HL-60 (cell line): ENCODE measurements at regions not wholly inside any gene's neighbourhood (a gene's known extent, or its start where the extent isn't known, plus 50 kb on each side); places are given as distances from the start of the nearest gene placed in this dataset.

Experiments
- DNase-seq, 2 experiments: peaks; one replicate each; pipeline ENCODE4 v3.0.0-alpha.2; 2010 to 2020; ENCODE audit warnings: low read depth in 1 of 2, low spot score in 1 of 2
- H3K27ac ChIP-seq: fragments of 250-450 bp; sonication (Bioruptor Pico); replicated peaks from 2 replicates; pipeline ENCODE4 v1.5.1; 2020; ENCODE audit warnings: mild to moderate bottlenecking, moderate library complexity
- H3K27me3 ChIP-seq: fragments of 250-450 bp; sonication (Bioruptor Pico); 2 replicates; pipeline ENCODE4 v1.5.1; 2021; ENCODE audit warnings: mild to moderate bottlenecking, moderate library complexity; ENCODE audit not compliant: insufficient read depth, poor library complexity, severe bottlenecking
- H3K4me3 ChIP-seq: replicated peaks from 2 replicates; pipeline ENCODE4 v1.5.1; 2011; ENCODE audit warnings: mild to moderate bottlenecking, control low read depth, low read length; ENCODE audit not compliant: insufficient read depth
- GABPA ChIP-seq: IDR thresholded peaks from 2 replicates; pipeline ENCODE4 v1.6.1; 2012; ENCODE audit warnings: low read depth
- POLR2AphosphoS5 ChIP-seq: IDR thresholded peaks from 2 replicates; pipeline ENCODE4 v1.6.1; 2012; ENCODE audit warnings: low read depth
- SPI1 ChIP-seq: IDR thresholded peaks from 2 replicates; pipeline ENCODE4 v1.6.1; 2012; ENCODE audit warnings: low read depth, mild to moderate bottlenecking, borderline replicate concordance
- TF ChIP-seq, protein P1 (sequence below): IDR thresholded peaks from one replicate; pipeline ENCODE4 v1.5.1; 2011; ENCODE audit warnings: low read length, control low read depth, inconsistent platforms; ENCODE audit not compliant: insufficient read depth
- TF ChIP-seq, protein P2 (sequence below): IDR thresholded peaks from 2 replicates; pipeline ENCODE4 v1.6.1; 2012; ENCODE audit warnings: low read depth; ENCODE audit not compliant: insufficient replicate concordance

DNA sequence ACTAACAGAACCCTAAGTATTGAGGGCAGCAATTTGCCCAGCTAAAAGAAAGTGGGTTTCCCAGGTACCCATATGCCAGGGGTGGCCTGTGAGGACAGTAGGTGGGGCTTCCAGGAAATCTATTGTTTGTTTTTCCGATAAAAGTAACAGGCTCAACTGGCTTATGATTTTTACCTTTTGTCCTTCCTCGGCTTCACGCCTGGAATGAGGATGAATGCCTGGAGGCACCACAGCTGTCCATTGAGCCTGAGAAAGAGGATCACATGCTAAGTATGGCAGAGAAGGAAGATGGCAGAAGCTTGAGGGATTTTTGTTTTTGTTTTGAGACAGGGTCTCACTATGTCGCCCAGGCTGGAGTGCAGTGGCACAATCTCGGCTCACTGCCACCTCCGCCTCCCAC, 84.1 kb downstream of the KLF4 start:
- TF ChIP-seq SPI1: no peak
- no peak for DNase-seq
- H3K27me3 ChIP-seq: no peaks in the 10 kb centered on the region

DNA sequence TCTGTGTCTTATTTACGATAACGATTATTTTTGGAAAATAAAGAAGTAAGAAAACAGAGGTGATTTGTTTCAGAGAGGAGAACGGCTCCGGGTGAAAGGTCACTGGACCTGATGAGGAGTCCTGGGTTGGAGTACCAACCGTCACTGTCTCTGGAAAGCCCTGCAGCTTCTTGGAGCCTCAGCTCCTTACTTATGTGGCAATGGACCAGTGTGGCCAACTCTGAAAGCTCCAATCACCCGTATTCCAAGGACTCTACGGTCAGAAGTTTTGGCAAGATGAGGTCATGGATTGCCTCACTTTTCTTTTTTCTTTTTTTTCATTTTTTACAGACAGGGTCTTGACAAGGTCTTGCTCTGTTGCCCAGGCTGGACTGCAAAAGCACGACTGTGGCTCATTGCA, 84.8 kb downstream of the KLF4 start:
- DNase-seq: no peak
- no peak overlapping the region for H3K4me3 ChIP-seq
- H3K27me3 ChIP-seq: no peaks in the 10 kb centered on the region
- TF ChIP-seq POLR2AphosphoS5: no peak
- TF ChIP-seq, protein P1, sequence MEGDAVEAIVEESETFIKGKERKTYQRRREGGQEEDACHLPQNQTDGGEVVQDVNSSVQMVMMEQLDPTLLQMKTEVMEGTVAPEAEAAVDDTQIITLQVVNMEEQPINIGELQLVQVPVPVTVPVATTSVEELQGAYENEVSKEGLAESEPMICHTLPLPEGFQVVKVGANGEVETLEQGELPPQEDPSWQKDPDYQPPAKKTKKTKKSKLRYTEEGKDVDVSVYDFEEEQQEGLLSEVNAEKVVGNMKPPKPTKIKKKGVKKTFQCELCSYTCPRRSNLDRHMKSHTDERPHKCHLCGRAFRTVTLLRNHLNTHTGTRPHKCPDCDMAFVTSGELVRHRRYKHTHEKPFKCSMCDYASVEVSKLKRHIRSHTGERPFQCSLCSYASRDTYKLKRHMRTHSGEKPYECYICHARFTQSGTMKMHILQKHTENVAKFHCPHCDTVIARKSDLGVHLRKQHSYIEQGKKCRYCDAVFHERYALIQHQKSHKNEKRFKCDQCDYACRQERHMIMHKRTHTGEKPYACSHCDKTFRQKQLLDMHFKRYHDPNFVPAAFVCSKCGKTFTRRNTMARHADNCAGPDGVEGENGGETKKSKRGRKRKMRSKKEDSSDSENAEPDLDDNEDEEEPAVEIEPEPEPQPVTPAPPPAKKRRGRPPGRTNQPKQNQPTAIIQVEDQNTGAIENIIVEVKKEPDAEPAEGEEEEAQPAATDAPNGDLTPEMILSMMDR: no peak
- TF ChIP-seq, protein P2, sequence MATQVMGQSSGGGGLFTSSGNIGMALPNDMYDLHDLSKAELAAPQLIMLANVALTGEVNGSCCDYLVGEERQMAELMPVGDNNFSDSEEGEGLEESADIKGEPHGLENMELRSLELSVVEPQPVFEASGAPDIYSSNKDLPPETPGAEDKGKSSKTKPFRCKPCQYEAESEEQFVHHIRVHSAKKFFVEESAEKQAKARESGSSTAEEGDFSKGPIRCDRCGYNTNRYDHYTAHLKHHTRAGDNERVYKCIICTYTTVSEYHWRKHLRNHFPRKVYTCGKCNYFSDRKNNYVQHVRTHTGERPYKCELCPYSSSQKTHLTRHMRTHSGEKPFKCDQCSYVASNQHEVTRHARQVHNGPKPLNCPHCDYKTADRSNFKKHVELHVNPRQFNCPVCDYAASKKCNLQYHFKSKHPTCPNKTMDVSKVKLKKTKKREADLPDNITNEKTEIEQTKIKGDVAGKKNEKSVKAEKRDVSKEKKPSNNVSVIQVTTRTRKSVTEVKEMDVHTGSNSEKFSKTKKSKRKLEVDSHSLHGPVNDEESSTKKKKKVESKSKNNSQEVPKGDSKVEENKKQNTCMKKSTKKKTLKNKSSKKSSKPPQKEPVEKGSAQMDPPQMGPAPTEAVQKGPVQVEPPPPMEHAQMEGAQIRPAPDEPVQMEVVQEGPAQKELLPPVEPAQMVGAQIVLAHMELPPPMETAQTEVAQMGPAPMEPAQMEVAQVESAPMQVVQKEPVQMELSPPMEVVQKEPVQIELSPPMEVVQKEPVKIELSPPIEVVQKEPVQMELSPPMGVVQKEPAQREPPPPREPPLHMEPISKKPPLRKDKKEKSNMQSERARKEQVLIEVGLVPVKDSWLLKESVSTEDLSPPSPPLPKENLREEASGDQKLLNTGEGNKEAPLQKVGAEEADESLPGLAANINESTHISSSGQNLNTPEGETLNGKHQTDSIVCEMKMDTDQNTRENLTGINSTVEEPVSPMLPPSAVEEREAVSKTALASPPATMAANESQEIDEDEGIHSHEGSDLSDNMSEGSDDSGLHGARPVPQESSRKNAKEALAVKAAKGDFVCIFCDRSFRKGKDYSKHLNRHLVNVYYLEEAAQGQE: no peak
- no peak for TF ChIP-seq SPI1
- TF ChIP-seq GABPA: no peak
- H3K27ac ChIP-seq: no peak overlapping the region

More for the DNA sequence above, 84.1 kb downstream of the KLF4 start:
- Histone ChIP-seq H3K4me3 (no peak overlapping the region), H3K27ac (no peak overlapping the region)

DNA sequence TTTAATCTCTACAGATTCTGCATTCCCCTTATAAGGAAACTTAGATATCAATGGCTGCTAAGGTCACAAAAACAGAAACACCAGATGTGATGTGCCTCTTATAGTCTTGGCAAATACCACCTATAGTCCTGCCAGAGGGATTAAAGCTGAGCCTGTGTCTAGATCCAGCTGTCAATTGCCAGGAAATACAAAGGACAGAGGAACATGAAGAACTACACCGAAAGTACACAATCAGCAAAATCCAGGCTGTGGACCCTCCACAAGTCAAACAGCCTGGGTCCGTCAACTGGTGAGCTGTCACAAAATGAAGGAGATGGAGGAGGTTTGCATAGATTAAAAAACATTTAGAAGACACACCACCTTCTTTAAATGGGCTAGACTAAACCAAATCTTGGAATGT, 85.4 kb downstream of the KLF4 start:
- Histone ChIP-seq H3K27me3 (no peaks in the 10 kb centered on the region), H3K27ac (no peak overlapping the region), H3K4me3 (no peak overlapping the region)
- no peak for DNase-seq
- TF ChIP-seq, protein P1: no peak
- TF ChIP-seq SPI1 (no peak), GABPA (no peak), POLR2AphosphoS5 (no peak)
- TF ChIP-seq, protein P2: no peak

DNA sequence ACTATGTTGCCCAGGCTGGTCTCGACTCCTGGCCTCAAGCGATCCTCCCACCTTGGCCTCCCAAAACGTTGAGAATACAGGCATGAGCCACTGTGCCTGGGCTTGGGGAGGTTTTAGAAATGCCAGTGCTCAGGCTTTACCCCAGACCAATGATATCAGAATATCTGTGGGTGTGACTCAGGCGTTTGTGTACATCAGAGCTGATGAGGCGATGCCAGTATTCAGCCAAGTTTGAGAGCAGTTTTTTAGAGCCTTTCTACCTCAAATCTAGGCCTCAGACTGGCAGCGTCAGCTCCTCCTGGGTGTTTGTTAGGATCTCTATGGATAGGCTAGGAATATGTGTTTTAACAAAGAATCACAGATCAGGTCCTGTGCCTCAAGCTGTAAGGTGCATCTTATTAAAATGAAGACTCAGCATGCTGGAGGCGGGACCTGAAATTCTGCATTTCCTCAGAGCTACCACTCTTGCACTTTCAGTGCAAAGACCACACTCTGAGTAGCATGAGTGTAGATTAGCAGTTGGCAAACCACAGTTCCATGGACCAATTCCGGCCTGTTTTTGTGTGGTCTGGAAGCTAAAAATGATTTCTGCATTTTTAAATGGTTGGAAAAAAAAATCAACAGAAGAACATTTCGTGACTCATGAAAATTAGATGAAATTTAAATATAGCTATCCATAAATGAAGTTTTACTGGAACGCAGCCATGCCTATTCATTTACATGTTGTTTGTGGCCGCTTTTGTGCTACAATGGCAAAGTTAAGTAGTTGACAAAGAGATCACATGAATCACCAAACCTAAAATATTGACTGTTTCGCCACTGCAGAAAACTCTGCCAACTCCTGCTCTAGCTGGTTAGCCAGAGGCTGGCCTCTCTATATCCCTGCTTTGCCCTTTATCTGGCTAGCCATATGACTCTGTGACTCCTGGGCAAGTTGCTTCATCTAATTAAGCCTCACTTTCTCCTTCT, 92.2 kb downstream of the KLF4 start:
- Histone ChIP-seq H3K27me3 (no peaks in the 10 kb centered on the region), H3K27ac (no peak overlapping the region), H3K4me3 (no peak overlapping the region)
- TF ChIP-seq POLR2AphosphoS5 (no peak), GABPA (no peak), SPI1 (no peak)
- TF ChIP-seq, protein P2: no peak
- TF ChIP-seq, protein P1: no peak
- no peak for DNase-seq
